Cardiac fibroblast (primary cell): ENCODE measurements at regions not wholly inside any gene's neighbourhood (a gene's known extent, or its start where the extent isn't known, plus 50 kb on each side); places are given as distances from the start of the nearest gene placed in this dataset.

ENCODE experiments used
- DNase-seq, 2 donors: peaks; one replicate each; pipeline versions ENCODE4 v3.0.0 to v3.0.0-alpha.2; 2010; ENCODE audit warnings: low read depth in 2 of 2
- H3K4me3 ChIP-seq, 2 donors: replicated peaks in 1 of 2; 1 replicate in 1 of 2; 2 replicates in 1 of 2; pipeline ENCODE4 v1.5.1; 2011; ENCODE audit warnings: low read depth in 2 of 2, low read length in 2 of 2, mild to moderate bottlenecking in 2 of 2, moderate library complexity in 1 of 2
- TF ChIP-seq, protein P1 (sequence below): IDR thresholded peaks from one replicate; pipeline ENCODE4 v1.5.1; 2011; ENCODE audit warnings: low read depth, mild to moderate bottlenecking, low read length, inconsistent platforms

GRCh38 chr6:27582928-27583725 is 110.2 kb upstream of the ZNF184 start:
- TF ChIP-seq, protein P1, sequence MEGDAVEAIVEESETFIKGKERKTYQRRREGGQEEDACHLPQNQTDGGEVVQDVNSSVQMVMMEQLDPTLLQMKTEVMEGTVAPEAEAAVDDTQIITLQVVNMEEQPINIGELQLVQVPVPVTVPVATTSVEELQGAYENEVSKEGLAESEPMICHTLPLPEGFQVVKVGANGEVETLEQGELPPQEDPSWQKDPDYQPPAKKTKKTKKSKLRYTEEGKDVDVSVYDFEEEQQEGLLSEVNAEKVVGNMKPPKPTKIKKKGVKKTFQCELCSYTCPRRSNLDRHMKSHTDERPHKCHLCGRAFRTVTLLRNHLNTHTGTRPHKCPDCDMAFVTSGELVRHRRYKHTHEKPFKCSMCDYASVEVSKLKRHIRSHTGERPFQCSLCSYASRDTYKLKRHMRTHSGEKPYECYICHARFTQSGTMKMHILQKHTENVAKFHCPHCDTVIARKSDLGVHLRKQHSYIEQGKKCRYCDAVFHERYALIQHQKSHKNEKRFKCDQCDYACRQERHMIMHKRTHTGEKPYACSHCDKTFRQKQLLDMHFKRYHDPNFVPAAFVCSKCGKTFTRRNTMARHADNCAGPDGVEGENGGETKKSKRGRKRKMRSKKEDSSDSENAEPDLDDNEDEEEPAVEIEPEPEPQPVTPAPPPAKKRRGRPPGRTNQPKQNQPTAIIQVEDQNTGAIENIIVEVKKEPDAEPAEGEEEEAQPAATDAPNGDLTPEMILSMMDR, result no peak
- H3K4me3 ChIP-seq, result peak overlapping the region in 1 of 2 donors; percentile 12
- peak; percentile 65 to 85 for DNase-seq

GRCh38 chr6:27579973-27580372 is 107.1 kb upstream of the ZNF184 start:
- TF ChIP-seq, protein P1, result no peak
- no peak for DNase-seq
- no peak overlapping the region for H3K4me3 ChIP-seq

DNA sequence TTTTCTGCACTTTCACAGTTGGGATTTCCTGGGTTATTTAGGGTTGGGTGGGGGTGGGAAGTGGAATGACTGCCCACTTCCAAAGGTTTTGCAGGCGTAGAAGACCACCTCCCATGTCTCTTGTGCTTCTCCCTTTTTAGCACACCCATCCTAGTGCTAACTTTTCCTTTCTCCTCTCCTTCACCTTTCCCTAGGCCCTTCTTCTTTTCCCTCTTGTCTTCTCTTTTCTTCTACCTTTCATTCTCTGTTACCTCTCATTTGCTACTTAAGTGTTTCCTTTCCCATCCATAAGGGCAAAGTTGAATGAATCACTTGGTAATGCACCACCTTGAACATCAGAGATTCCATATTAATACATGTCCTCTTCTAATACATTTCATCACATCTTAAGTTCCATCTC is 105.0 kb upstream of the ZNF184 start:
- no peak for DNase-seq
- TF ChIP-seq, protein P1, result no peak
- no peak overlapping the region for H3K4me3 ChIP-seq

DNA sequence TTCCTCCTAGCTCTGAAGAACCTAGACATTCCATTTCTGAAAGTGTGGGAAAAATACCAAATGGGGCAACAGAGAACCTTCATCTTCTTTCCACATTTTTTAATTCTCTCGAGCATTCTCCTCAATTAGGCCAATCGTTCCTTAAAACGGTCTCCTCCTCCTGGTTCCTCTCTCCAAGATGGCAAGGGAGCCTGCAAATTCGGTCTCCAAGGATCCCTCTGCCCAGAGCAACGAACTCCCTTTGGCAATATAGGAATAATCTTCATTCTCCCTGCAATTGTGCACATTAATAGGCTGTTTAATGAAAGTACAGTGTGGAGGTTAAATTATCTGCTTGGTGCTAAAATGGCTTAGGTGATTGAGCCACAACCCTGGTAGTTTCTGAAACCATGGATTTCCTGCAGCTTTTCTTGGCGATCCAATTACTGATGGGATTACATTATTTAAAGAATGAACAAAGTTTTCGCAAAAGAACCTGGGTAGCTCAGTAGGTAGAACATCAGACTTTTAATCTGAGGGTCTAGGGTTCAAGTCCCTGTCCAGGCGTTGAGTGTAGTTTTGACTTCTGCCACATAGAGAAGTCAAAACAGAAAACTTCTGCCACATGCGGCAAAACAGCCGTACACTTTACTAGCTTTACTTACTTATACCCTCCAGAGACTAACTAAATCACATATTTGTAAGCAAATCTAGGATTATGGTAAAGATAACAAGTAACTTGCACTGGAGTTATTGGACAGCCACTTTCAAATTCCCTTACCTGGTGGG is 102.9 kb upstream of the ZNF184 start:
- peak in 1 of 2 donors; percentile 73 for DNase-seq
- no peak overlapping the region for H3K4me3 ChIP-seq
- TF ChIP-seq, protein P1, result no peak

DNA sequence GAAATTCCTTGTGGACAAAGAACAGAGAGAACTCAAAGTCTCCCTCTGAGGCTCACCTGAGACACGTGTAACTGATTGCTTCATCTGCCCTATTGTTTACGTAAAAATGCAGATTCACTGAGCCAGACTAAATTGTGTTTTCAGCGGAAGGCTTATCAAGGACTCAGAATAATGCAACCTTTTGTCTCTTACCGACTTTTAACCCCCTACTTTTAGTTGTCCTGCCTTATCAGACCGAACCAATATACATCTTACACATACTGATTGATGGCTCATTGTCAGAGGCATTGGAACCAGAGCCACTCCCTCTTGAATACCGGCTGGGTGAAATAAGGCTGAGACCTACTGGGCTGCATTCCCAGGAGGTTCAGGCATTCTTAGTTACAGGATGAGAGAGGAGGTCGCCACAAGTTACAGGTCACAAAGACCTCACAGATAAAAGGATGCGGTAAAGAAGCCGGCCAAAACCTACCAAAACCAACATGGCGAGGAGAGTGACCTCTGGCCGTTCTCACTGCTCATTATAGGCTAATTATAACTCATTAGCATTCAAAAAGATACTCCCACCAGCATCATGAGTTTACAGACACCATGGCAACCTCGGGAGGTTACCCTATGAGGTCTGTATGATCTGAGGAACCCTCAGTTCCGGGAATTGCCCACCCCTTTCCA is 95.5 kb upstream of the ZNF184 start:
- TF ChIP-seq, protein P1, result no peak

DNA sequence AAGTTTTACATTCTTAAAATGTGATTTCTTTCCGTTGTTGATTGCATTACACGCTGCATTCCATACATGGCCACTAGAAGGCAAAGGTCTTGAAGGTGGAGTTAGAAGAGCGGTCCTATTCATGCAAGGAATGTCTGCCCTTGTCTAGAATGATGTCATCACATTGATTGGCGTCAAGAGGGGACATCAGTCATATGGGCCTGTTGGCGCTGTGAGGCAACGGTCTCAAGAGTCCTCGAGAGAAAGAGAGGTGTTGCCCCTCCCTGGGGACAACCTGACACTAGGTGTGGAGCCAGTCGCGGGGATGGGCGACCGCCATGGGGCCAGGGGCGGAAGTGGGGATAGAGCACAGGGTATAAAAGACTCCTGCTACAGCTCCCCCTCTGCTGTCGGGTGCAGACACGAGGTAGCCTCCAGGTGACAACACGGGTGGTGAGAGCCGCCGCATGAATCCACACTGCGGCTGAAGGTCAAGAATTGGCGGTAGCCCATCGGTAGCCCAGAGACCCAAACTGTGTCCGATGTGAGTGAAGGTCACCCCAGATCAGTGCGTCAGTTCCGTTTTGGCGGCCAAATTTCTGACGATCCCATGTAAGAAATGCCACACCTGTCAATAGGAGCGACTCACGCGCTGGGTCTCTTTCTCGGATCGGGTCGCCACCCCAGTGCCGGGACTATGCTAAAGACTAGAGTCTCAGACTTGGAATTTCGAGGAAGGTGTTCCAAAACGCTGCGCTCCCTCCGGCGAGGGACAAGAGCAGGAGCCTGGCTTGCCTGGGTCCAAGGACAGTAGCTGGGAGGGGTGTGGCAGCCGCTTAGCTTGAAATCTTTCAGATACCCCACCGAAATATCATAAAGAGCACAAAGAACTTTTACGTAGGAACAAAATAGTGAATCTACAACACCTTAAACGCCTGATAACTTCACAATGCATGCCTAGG is 93.2 kb upstream of the ZNF184 start:
- no peak for DNase-seq
- TF ChIP-seq, protein P1, result no peak
- H3K4me3 ChIP-seq, result no peak overlapping the region

More for the DNA sequence above, 95.5 kb upstream of the ZNF184 start:
- DNase-seq, result no peak
- no peak overlapping the region for H3K4me3 ChIP-seq
